ENCODE measurements at regions not wholly inside any gene's neighbourhood (a gene's known extent, or its start where the extent isn't known, plus 50 kb on each side); places are given as distances from the start of the nearest gene placed in this dataset.
"Not testable (repeated sequence)": the region's sequence is repeated elsewhere in the genome, so short reads cannot be mapped to it uniquely, and the experiment has no call there.

- DNase-seq, result no peak
These were observed 608.3 kb upstream of the ZP4 start for GRCh38 chr1:238499021-238499420.

DNA sequence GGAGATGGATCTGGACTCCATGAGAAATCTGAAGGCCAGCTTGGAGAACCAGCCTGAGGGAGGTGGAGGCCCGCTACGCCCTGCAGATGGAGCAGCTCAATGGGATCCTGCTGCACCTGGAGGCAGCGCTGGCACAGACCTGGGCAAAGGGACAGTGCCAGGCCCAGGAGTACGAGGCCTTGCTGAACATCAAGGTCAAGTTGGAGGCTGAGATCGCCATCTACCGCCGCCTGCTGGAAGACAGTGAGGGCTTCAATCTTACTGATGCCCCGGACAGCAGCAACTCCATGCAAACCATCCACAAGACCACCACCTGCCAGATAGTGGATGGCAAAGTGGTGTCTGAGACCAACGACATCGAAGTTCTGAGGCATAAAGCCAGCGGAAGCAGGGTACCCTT, 601.5 kb upstream of the ZP4 start:
- DNase-seq, result no peak

DNA sequence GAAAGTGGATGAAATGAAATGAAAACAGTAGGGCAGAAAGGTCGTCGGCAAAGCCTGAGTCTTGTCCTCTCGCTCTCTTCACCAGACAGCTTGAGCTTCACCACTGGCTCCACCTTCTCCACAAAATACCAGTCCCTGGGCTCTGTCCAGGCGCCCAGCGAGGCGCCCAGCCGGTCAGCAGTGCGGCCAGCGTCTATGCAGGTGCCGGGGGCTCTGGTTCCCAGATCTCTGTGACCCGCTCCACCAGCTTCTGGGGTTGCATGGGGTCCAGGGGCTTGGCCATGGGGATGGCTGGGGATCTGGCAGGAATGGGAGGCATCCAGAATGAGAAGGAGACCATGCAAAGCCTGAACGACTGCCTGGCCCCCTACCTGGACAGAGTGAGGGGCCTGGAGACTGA, 600.5 kb upstream of the ZP4 start:
- DNase-seq, result no peak

DNA sequence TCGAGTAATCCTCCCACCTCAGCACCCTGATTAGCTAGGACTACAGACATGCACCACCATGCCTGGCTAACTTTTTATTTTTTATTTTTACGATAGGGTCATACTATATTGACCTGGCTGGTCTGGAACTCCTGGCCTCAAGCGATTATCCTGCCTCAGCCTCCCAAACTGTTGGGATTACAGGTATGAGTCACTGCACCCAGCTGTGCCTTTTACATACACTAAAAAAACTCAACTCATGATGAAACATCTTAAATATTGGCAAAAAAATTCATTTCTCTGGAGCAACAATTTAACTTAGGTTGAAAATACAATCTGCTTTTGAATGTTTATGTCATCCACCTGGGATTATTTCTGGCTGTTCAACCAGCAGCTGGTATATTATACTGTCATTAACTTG, 598.3 kb upstream of the ZP4 start:
- DNase-seq, result no peak

GRCh38 chr1:238488401-238488800, 597.7 kb upstream of the ZP4 start:
- no peak for DNase-seq

GRCh38 chr1:238487931-238488330, 597.2 kb upstream of the ZP4 start:
- DNase-seq, result no peak

DNA sequence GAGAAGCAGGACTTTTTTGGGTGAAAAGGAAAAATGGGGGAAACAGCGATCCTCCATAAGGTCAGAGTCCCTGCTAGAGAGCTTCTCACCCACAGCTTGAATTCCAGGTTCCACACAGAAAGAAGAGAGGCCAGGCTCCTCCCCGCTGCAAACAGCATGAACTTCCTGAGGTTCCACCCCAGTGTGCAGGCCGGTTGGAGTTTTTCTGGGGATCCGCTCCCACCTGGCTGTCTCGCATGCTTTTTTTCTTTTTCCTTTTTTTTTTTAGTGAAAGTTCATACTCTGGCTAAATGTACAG, 595.1 kb upstream of the ZP4 start:
- DNase-seq, result no peak

GRCh38 chr1:238485057-238485911, 594.6 kb upstream of the ZP4 start:
- DNase-seq, result no peak

DNA sequence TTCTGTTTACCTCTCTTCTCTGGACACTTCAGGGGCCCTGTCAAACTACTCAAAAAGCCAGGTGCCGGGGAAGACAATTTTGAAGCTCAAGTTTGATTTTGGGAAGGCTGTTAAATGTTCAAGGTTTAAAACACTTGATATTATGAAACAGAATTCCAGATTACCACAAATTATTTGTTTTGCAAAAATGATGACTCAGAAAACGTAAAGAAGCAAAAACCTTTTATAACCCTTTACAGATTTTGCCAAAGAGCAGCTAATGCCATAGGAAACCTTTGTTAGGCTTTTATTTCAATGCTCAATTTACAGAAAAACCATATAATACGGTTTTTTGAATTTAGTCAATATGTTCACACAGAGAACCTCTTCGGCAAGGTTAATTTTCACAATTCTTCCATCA, 593.4 kb upstream of the ZP4 start:
- DNase-seq, result no peak

- no peak for DNase-seq
These were observed 586.1 kb upstream of the ZP4 start for GRCh38 chr1:238476841-238477240.

GRCh38 chr1:238475712-238476111, 585.0 kb upstream of the ZP4 start:
- DNase-seq, result no peak

DNA sequence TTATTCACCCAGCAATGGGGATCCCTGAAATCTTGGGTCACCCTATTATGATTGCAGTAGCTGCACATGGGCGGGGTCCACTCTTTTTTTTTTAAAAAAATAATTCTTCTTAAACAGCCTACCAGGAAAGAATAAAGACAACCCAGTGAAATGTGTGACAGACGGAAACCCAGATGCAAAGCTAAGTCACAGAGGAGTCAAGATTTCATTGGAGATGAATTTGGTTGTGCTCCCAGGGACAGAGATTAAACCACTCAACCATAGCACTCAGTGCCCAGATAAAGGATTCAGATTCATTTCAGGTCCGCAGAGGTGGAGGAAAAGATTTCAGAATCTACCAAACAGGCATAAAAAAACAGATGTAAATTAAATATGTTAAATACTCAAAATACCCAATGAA, 583.5 kb upstream of the ZP4 start:
- no peak for DNase-seq

- no peak for DNase-seq
These were observed 578.5 kb upstream of the ZP4 start for GRCh38 chr1:238469146-238469631.

DNA sequence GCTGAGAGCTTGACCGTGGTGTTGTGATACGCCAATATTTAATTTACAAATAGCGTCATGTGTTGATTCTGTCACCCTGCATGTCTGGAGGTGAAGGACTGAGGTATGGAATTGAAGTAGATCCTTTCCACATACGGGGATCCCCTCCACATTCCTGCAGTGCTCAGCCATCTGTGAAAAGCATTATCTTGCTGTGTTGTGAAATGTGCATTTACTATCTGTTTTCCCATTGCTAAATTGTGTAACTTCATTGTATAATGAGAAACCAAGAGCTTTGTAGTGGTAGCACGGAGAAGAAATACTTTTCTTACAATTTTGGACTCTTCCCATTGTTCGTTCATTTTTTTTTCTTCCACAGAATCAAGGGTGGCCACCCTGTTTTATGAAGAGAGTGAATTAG, 577.3 kb upstream of the ZP4 start:
- no peak for DNase-seq

DNA sequence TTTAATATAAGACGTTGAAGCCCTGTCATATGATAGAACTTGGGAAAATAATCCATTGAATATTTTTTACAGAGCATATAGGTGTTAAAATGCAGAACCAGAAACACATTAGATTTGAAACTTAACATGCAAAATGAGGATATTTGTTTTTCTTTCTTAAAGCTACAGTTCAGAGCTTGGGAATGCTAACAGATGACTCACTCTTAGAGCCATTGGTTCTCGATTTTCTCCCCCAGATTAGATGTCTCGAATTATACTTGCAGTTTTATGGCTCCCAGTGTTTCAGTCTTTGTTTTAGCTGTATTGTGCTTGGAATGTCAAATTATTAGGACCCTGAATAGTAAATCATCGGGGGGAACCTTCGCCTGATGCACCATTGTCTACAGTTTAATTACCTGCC, 575.7 kb upstream of the ZP4 start:
- DNase-seq, result no peak

DNA sequence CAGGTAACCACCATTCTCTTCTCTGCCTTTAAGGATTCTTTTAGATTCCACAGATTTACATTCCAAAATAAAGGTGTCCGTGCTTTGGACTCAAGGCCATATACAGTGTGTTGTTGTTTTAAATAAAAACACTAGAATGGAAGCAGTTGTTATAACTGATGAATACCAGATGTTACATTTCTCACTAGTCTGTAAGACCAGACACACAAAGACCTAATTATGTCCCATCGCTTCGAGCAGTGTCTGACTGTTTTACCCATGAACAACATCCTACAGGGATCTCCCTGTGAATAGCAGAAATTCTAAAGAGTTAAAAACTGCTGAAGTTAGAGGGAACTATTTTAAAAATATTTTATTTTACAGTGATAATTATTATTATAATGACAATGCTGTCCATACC, 574.7 kb upstream of the ZP4 start:
- no peak for DNase-seq

DNA sequence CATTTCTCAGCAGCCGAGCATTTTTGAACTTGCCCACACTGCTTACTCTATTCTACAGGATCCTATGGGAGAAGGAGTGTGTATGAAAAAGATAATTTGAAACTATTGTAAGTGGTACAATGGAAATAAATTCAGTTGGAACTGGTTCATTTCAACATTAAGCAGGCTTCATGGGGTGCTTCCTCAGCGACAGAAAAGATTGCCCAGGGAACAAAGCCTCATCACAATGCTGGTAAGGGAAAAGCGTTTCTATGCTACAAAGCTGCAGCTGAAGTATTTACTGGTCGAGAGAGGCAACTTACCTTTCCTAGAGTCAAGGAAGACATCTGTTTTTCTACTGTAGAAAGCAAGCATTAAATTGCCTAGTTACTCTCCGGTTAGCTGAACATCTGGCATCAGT, 568.2 kb upstream of the ZP4 start:
- DNase-seq, result no peak

DNA sequence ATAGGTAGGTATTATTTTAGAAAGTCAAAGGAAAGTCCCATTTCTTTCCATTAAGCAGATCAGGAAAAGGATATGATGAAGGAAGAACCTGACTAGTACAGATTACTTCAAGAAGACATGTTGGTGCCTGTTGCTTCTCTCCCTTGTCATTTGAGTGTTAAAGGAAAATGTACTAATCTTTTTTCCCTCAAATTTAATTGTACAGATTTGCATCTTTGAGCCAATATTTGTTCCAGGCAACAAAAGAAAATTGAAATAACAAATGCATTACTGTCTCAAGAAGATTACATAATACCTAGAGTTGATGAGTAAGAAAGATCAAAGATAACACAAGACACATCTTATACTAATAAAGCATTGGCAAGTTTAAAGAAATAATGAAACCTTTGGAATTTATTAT, 566.9 kb upstream of the ZP4 start:
- DNase-seq, result no peak

DNA sequence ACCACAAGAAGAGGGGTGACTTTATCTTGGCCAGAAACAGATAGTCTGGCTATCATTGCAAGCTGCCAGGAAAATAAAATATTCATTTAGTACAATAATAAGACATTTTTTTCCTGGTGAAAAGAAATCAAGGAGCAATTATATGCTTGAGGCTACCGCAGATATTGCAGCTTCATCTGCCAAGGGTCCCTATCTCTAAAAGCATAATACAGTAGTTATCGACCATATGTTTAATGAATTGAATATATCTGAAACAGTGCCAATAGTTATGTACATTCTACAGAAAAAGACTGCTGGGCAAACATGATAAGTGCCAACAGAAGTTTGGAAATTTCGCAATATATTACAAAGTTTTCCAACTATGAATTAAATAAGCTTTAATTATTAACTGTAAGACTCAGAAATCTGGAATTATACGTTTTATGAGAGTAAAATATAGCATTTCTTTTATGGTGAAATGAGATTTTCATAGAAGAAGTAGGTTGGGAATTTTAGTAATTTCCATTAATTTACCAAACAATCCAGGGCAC, 561.1 kb upstream of the ZP4 start:
- no peak for DNase-seq

GRCh38 chr1:238450976-238451375, 560.3 kb upstream of the ZP4 start:
- no peak for DNase-seq

DNA sequence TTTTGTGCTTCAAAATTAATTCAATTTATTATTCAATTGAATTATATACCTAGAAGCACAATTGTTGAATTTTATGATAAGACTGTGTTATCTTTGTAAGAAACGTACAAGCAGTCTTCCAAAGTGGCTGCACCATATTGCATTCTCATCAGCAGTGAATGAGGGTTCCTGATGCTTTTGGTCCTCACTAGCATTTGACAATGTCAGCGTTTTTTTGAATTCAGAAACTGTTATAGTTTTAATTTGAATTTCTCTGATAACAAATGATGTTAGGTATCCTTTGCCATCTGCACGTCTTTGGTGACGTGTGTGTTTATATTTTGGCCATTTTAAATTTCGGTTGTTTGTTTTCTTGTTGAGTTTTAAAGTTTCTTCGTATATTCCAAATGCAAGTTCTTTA, 553.0 kb upstream of the ZP4 start:
- DNase-seq, result no peak

DNA sequence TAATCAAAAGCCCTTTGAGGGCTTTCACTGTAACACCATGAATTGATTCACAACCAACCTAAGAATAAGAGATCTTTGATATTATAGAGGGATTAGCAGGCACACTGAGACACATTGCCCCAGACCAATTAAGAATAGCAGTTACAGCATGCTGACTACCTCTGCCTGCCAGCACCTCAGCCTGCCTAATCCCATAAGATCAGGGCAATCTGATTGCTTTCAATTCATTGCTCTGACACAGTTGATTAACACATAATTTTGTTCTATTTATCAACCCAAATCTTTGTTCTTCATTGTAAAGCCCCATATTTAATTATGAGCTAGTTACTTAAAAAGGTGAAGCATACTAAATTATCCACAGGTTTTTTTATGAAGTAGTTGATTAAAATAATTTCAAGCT, 548.8 kb upstream of the ZP4 start:
- no peak for DNase-seq

DNA sequence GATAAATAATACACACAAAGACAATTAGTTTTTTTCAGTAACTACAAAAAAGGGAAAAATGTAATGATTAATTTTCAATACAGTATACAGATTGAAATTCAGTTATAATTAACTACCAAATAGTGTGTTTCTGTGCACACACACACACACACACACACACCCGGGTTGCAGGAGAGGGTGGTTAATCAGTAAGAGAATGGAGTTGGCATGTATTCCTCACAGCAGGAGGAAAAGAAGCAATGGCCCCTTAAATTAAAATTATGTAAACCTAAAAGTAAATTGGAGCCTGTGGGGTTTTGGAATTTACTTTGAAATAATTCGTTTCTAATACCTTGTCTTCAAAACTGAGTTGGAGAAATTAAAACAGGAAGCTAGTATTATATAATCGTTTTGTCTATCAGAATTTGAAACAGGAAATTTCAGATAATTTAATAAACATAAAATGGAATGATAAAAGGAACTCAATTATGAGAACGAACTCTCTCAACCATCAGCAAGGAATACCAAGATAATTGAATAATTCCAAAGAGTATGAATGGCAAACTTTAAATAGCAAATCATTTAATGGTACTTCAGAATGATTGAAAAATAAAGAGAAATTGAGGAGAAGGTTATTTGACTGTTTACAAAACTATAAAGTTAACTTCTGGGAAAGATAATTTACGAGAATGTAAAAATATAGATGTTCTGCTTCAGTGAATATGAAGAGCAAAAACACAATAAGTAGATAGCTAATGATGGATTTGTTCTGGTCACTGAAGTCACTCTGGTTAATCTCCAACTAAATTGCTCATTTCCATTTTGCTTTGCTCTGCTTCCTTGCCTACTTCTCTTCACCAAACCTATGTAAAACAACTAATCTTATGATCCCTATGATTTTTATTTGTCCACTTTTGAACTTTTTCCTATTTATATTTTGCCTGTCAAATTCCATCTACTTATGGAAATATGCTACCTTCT, 547.9 kb upstream of the ZP4 start:
- no peak for DNase-seq

GRCh38 chr1:238429703-238430102, 539.0 kb upstream of the ZP4 start:
- DNase-seq, result not testable (repeated sequence)

Data from activated CD4-positive, alpha-beta T cell treated with anti-CD3 and anti-CD28 coated beads for 4 hours (primary cell).